Esophagus muscularis mucosa (tissue), 2 donors: ENCODE measurements at regions not wholly inside any gene's neighbourhood (a gene's known extent, or its start where the extent isn't known, plus 50 kb on each side); places are given as distances from the start of the nearest gene placed in this dataset.

Source experiments
- POLR2A ChIP-seq: fragments of 450-650 bp; IDR thresholded peaks from one replicate; pipeline ENCODE4 v1.6.1; 2017; ENCODE audit warnings: antibody characterized with exemption, moderate library complexity, mild to moderate bottlenecking, low read depth
- POLR2AphosphoS5 ChIP-seq, 2 donors: sonication (generic); formaldehyde crosslinking; IDR thresholded peaks; one replicate each; pipeline ENCODE4 v1.6.1; 2017; ENCODE audit warnings: antibody characterized with exemption in 2 of 2

GRCh38 chr2:33666879-33667278 lies 67.8 kb upstream of the FAM98A start:
- TF ChIP-seq POLR2AphosphoS5 (IDR thresholded peaks at IDR 0.05) (no peak), POLR2A (no peak)
